ENCODE measurements at regions not wholly inside any gene's neighbourhood (a gene's known extent, or its start where the extent isn't known, plus 50 kb on each side); places are given as distances from the start of the nearest gene placed in this dataset.
A peak's percentile ranks its signal among the peaks of the same experiment; 100 is the strongest.

DNA sequence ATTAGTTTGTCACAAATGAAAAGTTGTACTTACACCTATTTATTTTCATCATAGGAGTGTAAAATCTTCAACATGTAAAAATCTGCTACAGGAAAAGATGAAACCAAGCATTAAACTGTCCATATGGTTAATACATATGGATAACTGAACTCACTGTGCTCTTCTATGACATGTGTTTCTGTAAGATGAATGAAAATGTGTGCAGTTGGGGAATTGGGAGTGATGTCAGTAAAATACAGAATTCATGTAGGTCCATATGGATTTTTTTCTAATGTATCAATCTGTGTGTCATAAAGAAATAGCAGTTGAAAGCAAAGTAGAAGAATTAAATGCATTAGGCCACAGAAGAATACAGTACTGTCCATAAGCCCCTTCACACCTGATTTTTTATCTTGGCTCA, 178.4 kb upstream of the COL3A1 start:
- TF ChIP-seq, protein P1, sequence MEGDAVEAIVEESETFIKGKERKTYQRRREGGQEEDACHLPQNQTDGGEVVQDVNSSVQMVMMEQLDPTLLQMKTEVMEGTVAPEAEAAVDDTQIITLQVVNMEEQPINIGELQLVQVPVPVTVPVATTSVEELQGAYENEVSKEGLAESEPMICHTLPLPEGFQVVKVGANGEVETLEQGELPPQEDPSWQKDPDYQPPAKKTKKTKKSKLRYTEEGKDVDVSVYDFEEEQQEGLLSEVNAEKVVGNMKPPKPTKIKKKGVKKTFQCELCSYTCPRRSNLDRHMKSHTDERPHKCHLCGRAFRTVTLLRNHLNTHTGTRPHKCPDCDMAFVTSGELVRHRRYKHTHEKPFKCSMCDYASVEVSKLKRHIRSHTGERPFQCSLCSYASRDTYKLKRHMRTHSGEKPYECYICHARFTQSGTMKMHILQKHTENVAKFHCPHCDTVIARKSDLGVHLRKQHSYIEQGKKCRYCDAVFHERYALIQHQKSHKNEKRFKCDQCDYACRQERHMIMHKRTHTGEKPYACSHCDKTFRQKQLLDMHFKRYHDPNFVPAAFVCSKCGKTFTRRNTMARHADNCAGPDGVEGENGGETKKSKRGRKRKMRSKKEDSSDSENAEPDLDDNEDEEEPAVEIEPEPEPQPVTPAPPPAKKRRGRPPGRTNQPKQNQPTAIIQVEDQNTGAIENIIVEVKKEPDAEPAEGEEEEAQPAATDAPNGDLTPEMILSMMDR (IDR thresholded peaks at IDR 0.05; ENCODE audit: insufficient read depth, low read depth, low read length): no peak
- CTCF ChIA-PET: no interaction called here
- Histone ChIP-seq H3K27me3 (ENCODE audit: control insufficient read depth, insufficient read depth, low read length) (no peaks in the 10 kb centered on the region), H3K4me3 (ENCODE audit: low read depth, low read length) (no peak overlapping the region), H3K36me3 (ENCODE audit: control insufficient read depth, insufficient read depth, low read length) (no peaks in the 10 kb centered on the region)
- DNase-seq (ENCODE audit: low read depth): no peak
- POLR2A ChIA-PET: no interaction called here

DNA sequence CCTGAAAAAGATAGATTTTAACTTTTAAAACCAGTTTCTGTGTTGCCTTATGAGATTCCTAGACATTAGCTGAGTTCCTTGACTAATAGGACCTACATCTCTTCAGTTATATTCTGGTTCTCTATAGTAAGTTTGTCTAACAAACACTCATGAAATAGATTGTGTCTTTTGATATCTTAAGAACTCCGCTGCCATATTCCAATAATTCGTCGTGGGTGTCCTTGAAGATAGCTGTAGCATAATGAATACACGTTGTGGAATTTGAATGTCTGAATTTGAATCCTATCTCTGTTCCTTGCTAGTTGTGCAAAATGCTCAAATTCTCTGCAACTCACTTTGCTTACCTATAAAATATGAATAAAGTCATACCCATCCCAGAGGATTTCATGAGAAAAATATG, 176.8 kb upstream of the COL3A1 start:
- Histone ChIP-seq H3K27me3 (ENCODE audit: control insufficient read depth, insufficient read depth, low read length) (no peaks in the 10 kb centered on the region), H3K4me3 (ENCODE audit: low read depth, low read length) (no peak overlapping the region), H3K36me3 (ENCODE audit: control insufficient read depth, insufficient read depth, low read length) (no peaks in the 10 kb centered on the region)
- POLR2A ChIA-PET: no interaction called here
- TF ChIP-seq, protein P1 (IDR thresholded peaks at IDR 0.05; ENCODE audit: insufficient read depth, low read depth, low read length): no peak
- CTCF ChIA-PET: no interaction called here
- DNase-seq (ENCODE audit: low read depth): no peak

DNA sequence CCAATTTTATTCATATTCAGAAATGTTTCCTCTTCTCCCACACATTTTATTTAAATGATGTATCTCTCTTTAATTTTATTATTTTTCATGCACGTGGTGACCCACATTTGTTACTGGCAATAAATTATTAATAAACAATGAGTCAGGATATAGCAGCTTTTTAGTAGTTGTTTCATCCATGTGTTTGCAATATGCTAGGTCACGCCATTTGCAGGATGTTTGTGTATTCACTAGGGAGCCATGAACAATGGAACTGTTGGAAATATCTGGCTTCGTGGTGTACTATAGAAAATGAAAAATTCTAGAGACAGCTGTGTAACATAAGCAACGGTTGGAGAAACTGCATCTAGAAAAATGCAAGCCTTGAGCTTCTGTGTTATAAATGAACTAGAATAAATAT, 176.0 kb upstream of the COL3A1 start:
- H3K4me3 ChIP-seq (ENCODE audit: low read depth, low read length): no peak overlapping the region
- TF ChIP-seq, protein P1 (IDR thresholded peaks at IDR 0.05; ENCODE audit: insufficient read depth, low read depth, low read length): no peak
- POLR2A ChIA-PET: no interaction called here
- no peak for DNase-seq (ENCODE audit: low read depth)
- no peaks in the 10 kb centered on the region for H3K27me3 ChIP-seq (ENCODE audit: control insufficient read depth, insufficient read depth, low read length)
- CTCF ChIA-PET: no interaction called here
- no peaks in the 10 kb centered on the region for H3K36me3 ChIP-seq (ENCODE audit: control insufficient read depth, insufficient read depth, low read length)

DNA sequence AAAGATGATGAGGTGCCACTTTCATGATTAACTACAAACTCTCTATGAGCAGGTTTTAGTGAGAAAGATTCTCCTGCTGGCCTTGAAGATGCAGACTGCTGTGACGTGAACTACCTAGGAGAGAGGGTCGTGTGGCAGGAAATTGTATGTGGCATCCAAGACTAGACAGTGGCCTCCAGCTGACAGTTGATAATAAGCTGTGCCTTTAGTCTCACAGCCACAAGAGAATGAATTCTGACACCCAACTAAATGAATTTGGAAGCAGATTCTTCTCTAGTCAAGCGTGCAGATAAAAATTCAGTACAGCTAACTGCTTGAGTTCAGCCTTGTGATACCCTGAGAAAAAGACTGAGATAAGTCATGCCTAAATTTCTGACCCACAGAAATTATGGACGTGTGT, 169.0 kb upstream of the COL3A1 start:
- TF ChIP-seq, protein P1 (IDR thresholded peaks at IDR 0.05; ENCODE audit: insufficient read depth, low read depth, low read length): no peak
- no peaks in the 10 kb centered on the region for H3K36me3 ChIP-seq (ENCODE audit: control insufficient read depth, insufficient read depth, low read length)
- no peaks in the 10 kb centered on the region for H3K27me3 ChIP-seq (ENCODE audit: control insufficient read depth, insufficient read depth, low read length)
- ChIA-PET CTCF (no interaction called here), POLR2A (no interaction called here)
- DNase-seq (ENCODE audit: low read depth): no peak
- H3K4me3 ChIP-seq (ENCODE audit: low read depth, low read length): no peak overlapping the region

DNA sequence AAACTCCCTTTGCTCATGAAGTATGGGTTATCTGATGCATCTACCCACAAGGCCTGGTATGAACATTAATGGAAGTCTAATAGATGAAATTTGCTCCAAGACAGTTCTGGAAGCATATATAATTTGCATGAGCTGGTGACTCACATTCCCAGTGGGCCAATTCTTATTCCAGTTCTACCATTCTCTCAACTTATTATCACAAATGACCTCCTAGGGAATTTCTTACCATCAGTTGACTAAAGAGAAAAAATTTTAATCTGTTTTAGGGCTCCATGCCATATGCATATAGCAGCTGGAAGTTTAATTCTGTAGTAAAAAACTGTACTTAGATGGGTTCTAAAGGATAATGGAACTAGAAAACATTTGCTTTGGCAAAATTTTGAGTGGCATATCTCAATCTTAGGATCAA, 165.2 kb upstream of the COL3A1 start:
- CTCF ChIA-PET: interaction anchor here (1.1 kb wide), 1 partner anchor 77 kb away, joined by 4 read pairs; no protein-coding TSS in a partner anchor
- DNase-seq (ENCODE audit: low read depth): peak; percentile 43
- TF ChIP-seq, protein P1 (IDR thresholded peaks at IDR 0.05; ENCODE audit: insufficient read depth, low read depth, low read length): no peak
- H3K27me3 ChIP-seq (ENCODE audit: control insufficient read depth, insufficient read depth, low read length): no peaks in the 10 kb centered on the region
- POLR2A ChIA-PET: no interaction called here
- no peak overlapping the region for H3K4me3 ChIP-seq (ENCODE audit: low read depth, low read length)
- no peaks in the 10 kb centered on the region for H3K36me3 ChIP-seq (ENCODE audit: control insufficient read depth, insufficient read depth, low read length)

Measured in BJ (cell line).